Panc1 (cell line): ENCODE measurements at regions not wholly inside any gene's neighbourhood (a gene's known extent, or its start where the extent isn't known, plus 50 kb on each side); places are given as distances from the start of the nearest gene placed in this dataset.

ENCODE experiments used
- ATAC-seq: fragments of 200-7000 bp; cut with Tn5 transposase; 2 replicates; pipeline ENCODE4 v1.9.1; 2020; ENCODE audit warnings: mild to moderate bottlenecking, moderate library complexity
- BruUV-seq: library from RNA; stranded (reverse); fragments of 400-500 nt; replicated peaks from 2 replicates; lab custom pipeline; 2021; lab: Mats Ljungman, UMichigan
- CTCF ChIA-PET: fragments of 300-600 bp; sonication (Branson Sonifier 250); formaldehyde crosslinking; loops from one replicate; lab custom pipeline; 2022; ENCODE audit warnings: antibody characterized with exemption; lab: Charles Lee
- POLR2A ChIA-PET: fragments of 300-600 bp; sonication (Branson Sonifier 250); formaldehyde crosslinking; loops from one replicate; lab custom pipeline; 2022; ENCODE audit warnings: antibody characterized with exemption; lab: Charles Lee
- DNase-seq: peaks from one replicate; pipeline ENCODE4 v3.0.0-alpha.2; 2010; ENCODE audit warnings: low read depth, low spot score
- H3K27ac ChIP-seq: 2 replicates; pipeline ENCODE4 v1.5.1; 2011; ENCODE audit warnings: mild to moderate bottlenecking, low read length, inconsistent platforms
- H3K27me3 ChIP-seq: fragments of 200-500 bp; sonication (Bioruptor generic); 2 replicates; pipeline ENCODE4 v1.6.0; 2014; ENCODE audit warnings: low read length, inconsistent platforms; ENCODE audit not compliant: control insufficient read depth, insufficient read depth
- H3K36me3 ChIP-seq: fragments of 200-500 bp; sonication (Bioruptor generic); 2 replicates; pipeline ENCODE4 v1.5.1; 2014; ENCODE audit warnings: inconsistent platforms, mild to moderate bottlenecking, low read length, moderate library complexity; ENCODE audit not compliant: control insufficient read depth, insufficient read depth
- H3K4me1 ChIP-seq: 2 replicates; pipeline ENCODE4 v1.5.1; 2011; ENCODE audit warnings: inconsistent platforms, mild to moderate bottlenecking, low read length, moderate library complexity; ENCODE audit not compliant: control insufficient read depth, insufficient read depth
- H3K4me3 ChIP-seq, 2 experiments: 2 replicates each; pipeline ENCODE4 v1.5.1; 2011 to 2012; ENCODE audit warnings: low read depth in 2 of 2, low read length in 2 of 2, mild to moderate bottlenecking in 2 of 2, inconsistent platforms in 1 of 2, moderate library complexity in 1 of 2
- H3K9me3 ChIP-seq: fragments of 200-500 bp; sonication (Bioruptor generic); 2 replicates; pipeline ENCODE4 v1.5.1; 2014; ENCODE audit warnings: low read depth, mild to moderate bottlenecking, inconsistent platforms, low read length, moderate library complexity; ENCODE audit not compliant: control insufficient read depth, insufficient read depth
- CTCF ChIP-seq: fragments of 450-650 bp; IDR thresholded peaks from 2 replicates; pipeline ENCODE4 v1.5.1; 2017; ENCODE audit warnings: mild to moderate bottlenecking
- POLR2AphosphoS5 ChIP-seq: IDR thresholded peaks from 2 replicates; pipeline ENCODE4 v1.6.1; 2012; ENCODE audit warnings: mild to moderate bottlenecking, low read depth, low read length, moderate library complexity
- REST ChIP-seq, 2 experiments: IDR thresholded peaks; 2 replicates each; pipeline ENCODE4 v1.6.1; 2011 to 2012; ENCODE audit warnings: low read depth in 2 of 2, control low read depth in 1 of 2, low read length in 1 of 2, mild to moderate bottlenecking in 1 of 2, moderate library complexity in 1 of 2; ENCODE audit not compliant: insufficient read depth in 1 of 2
- SIN3A ChIP-seq: IDR thresholded peaks from 2 replicates; pipeline ENCODE4 v1.6.1; 2012; ENCODE audit warnings: low read depth, mild to moderate bottlenecking, low read length, moderate library complexity, borderline replicate concordance; ENCODE audit not compliant: insufficient read depth
- TCF7L2 ChIP-seq: IDR thresholded peaks from 2 replicates; pipeline ENCODE4 v1.6.1; 2011; ENCODE audit warnings: mild to moderate bottlenecking, low read depth, low read length, inconsistent platforms
- in situ Hi-C: cut with HindIII; loops from 2 replicates; pipeline ENCODE4 v1.10.0; 2016; ENCODE audit warnings: low sequenced_read_pairs, low pct_unique_long_range_greater_than_20kb
- intact Hi-C: fragments of 100-400 bp; cut with micrococcal nuclease; formaldehyde crosslinking; loops from one replicate; pipeline ENCODE4 v1.10.0; 2022; ENCODE audit not compliant: unreplicated experiment

- Histone ChIP-seq H3K9me3 (no peaks in the 10 kb centered on the region), H3K4me1 (no peaks in the 10 kb centered on the region), H3K27me3 (no peaks in the 10 kb centered on the region), H3K36me3 (no peaks in the 10 kb centered on the region), H3K4me3 (no peak overlapping the region), H3K27ac (no peak overlapping the region)
- ChIA-PET POLR2A (no interaction called here), CTCF (no interaction called here)
- in situ Hi-C loops, result no loop called here
- DNase-seq (no peak), ATAC-seq (no peak)
- intact Hi-C loops, result no loop called here
- TF ChIP-seq POLR2AphosphoS5 (no peak), SIN3A (no peak), REST (IDR thresholded peaks at IDR 0.05; ENCODE audit: insufficient read depth in 1 of 2, low read depth in 2 of 2, low read length in 1 of 2) (no peak), TCF7L2 (no peak), CTCF (no peak)
- BruUV-seq, result no TSS peak
Measured at GRCh38 chr14:53331247-53331646, 178.1 kb upstream of the DDHD1 start.

- BruUV-seq, result no TSS peak
- no peak overlapping the region for H3K27ac ChIP-seq
- DNase-seq (no peak), ATAC-seq (no peak)
- no peak overlapping the region for H3K4me3 ChIP-seq
- in situ Hi-C loops, result no loop called here
- no peaks in the 10 kb centered on the region for H3K27me3 ChIP-seq
- ChIA-PET POLR2A (no interaction called here), CTCF (no interaction called here)
- intact Hi-C loops, result no loop called here
- TF ChIP-seq TCF7L2, result no peak
- no peak for TF ChIP-seq CTCF
- TF ChIP-seq SIN3A, result no peak
- TF ChIP-seq POLR2AphosphoS5, result no peak
- TF ChIP-seq REST (IDR thresholded peaks at IDR 0.05; ENCODE audit: insufficient read depth in 1 of 2, low read depth in 2 of 2, low read length in 1 of 2), result no peak
- no peaks in the 10 kb centered on the region for H3K4me1 ChIP-seq
- H3K9me3 ChIP-seq, result no peaks in the 10 kb centered on the region
- no peaks in the 10 kb centered on the region for H3K36me3 ChIP-seq
Measured at GRCh38 chr14:53330441-53330840, 177.3 kb upstream of the DDHD1 start.
